ENCODE measurements at regions not wholly inside any gene's neighbourhood (a gene's known extent, or its start where the extent isn't known, plus 50 kb on each side); places are given as distances from the start of the nearest gene placed in this dataset.
A peak's percentile ranks its signal among the peaks of the same experiment; 100 is the strongest.
"Not testable (repeated sequence)": the region's sequence is repeated elsewhere in the genome, so short reads cannot be mapped to it uniquely, and the experiment has no call there.

- peak; percentile 39 for DNase-seq
- H3K36me3 ChIP-seq (ENCODE audit: control insufficient read depth in 1 of 2, insufficient read depth in 2 of 2, low read depth in 1 of 2, low read length in 2 of 2), result no peaks in the 10 kb centered on the region
- H3K27ac ChIP-seq (ENCODE audit: low read length, poor library complexity, severe bottlenecking), result no peak overlapping the region
- H2BK12ac ChIP-seq (ENCODE audit: low read length in 2 of 2), result no peak overlapping the region
- peaks cover 6% of the 10 kb centered on the region for H3K9me3 ChIP-seq (ENCODE audit: control insufficient read depth, low read length)
- H4K8ac ChIP-seq (ENCODE audit: low read length), result no peak overlapping the region
- no peak overlapping the region for H2BK15ac ChIP-seq (ENCODE audit: low read depth, poor library complexity, severe bottlenecking)
- H3K4me3 ChIP-seq (ENCODE audit: insufficient read depth in 1 of 2, low read depth in 1 of 2, low read length in 2 of 2), result no peak overlapping the region
- no peak overlapping the region for H2BK120ac ChIP-seq (ENCODE audit: low read depth, low read length)
- no peaks in the 10 kb centered on the region for H3K27me3 ChIP-seq (ENCODE audit: control insufficient read depth in 1 of 2, insufficient read depth in 1 of 2, low read length in 2 of 2)
- H3K79me1 ChIP-seq (replicated peaks; ENCODE audit: low read length, poor library complexity, severe bottlenecking), result no peaks in the 10 kb centered on the region
- no peak overlapping the region for H3K4me2 ChIP-seq (ENCODE audit: low read length, poor library complexity, severe bottlenecking)
- H2BK5ac ChIP-seq (ENCODE audit: low read depth, low read length, poor library complexity, severe bottlenecking), result no peak overlapping the region
- H2AK5ac ChIP-seq (ENCODE audit: low read length, severe bottlenecking), result no peak overlapping the region
- H3K4ac ChIP-seq (ENCODE audit: low read depth in 1 of 2, low read length in 2 of 2), result no peak overlapping the region
- no peaks in the 10 kb centered on the region for H3K4me1 ChIP-seq (ENCODE audit: control insufficient read depth, insufficient read depth, low read depth, low read length)
- no peak overlapping the region for H3K23ac ChIP-seq (ENCODE audit: low read length in 2 of 2)
- no peak overlapping the region for H3K18ac ChIP-seq (ENCODE audit: low read depth in 1 of 2, low read length in 2 of 2)
- H3K9ac ChIP-seq (ENCODE audit: low read length), result no peak overlapping the region
- 28% methylated on average over 3 of the region's 4 CpGs for WGBS
- H4K91ac ChIP-seq (ENCODE audit: low read length), result no peak overlapping the region
- H2AFZ ChIP-seq (ENCODE audit: low read depth, low read length), result no peak overlapping the region
- H3K14ac ChIP-seq (ENCODE audit: low read length in 2 of 2), result no peak overlapping the region
These were observed 105.8 kb upstream of the TRIM77 start for GRCh38 chr11:89604281-89604680.

DNA sequence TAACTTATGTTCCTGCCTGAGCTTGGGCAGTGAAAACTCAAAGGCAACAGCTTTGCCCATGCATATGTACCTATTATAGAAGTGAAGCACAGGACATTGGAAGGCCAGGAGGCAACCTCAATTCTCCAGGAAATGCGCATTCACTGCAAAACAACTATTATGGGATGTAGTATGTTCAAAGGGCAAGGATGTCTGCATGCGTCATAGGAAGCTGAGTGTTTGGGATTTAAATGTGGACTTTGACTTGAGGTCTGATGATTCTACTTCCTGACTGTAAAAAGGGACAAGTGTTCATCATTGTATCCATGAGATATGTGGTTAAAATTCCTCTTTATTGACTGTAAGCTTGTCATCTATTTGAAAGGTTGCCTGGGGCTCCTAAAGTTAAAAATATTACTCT, 103.3 kb upstream of the TRIM77 start:
- not testable (repeated sequence) for H2BK120ac ChIP-seq (ENCODE audit: low read depth, low read length); H3K4me2 ChIP-seq (ENCODE audit: low read length, poor library complexity, severe bottlenecking); H2AK5ac ChIP-seq (ENCODE audit: low read length, severe bottlenecking); H3K9me3 ChIP-seq (ENCODE audit: control insufficient read depth, low read length); H4K8ac ChIP-seq (ENCODE audit: low read length); H3K4ac ChIP-seq (ENCODE audit: low read depth in 1 of 2, low read length in 2 of 2); H2BK12ac ChIP-seq (ENCODE audit: low read length in 2 of 2); H3K4me1 ChIP-seq (ENCODE audit: control insufficient read depth, insufficient read depth, low read depth, low read length); H3K9ac ChIP-seq (ENCODE audit: low read length); H3K27ac ChIP-seq (ENCODE audit: low read length, poor library complexity, severe bottlenecking); H3K18ac ChIP-seq (ENCODE audit: low read depth in 1 of 2, low read length in 2 of 2); H2AFZ ChIP-seq (ENCODE audit: low read depth, low read length); H4K91ac ChIP-seq (ENCODE audit: low read length); H3K36me3 ChIP-seq (ENCODE audit: control insufficient read depth in 1 of 2, insufficient read depth in 2 of 2, low read depth in 1 of 2, low read length in 2 of 2); H3K14ac ChIP-seq (ENCODE audit: low read length in 2 of 2); H2BK15ac ChIP-seq (ENCODE audit: low read depth, poor library complexity, severe bottlenecking); H3K27me3 ChIP-seq (ENCODE audit: control insufficient read depth in 1 of 2, insufficient read depth in 1 of 2, low read length in 2 of 2); H3K23ac ChIP-seq (ENCODE audit: low read length in 2 of 2); H2BK5ac ChIP-seq (ENCODE audit: low read depth, low read length, poor library complexity, severe bottlenecking); H3K79me1 ChIP-seq (replicated peaks; ENCODE audit: low read length, poor library complexity, severe bottlenecking); H3K4me3 ChIP-seq (ENCODE audit: insufficient read depth in 1 of 2, low read depth in 1 of 2, low read length in 2 of 2)
- DNase-seq, result peak; percentile 53
- WGBS, result 58% methylated on average over 2 of the region's 2 CpGs

GRCh38 chr11:89607497-89607896, 102.6 kb upstream of the TRIM77 start:
- not testable (repeated sequence) for H3K23ac ChIP-seq (ENCODE audit: low read length in 2 of 2); H3K27ac ChIP-seq (ENCODE audit: low read length, poor library complexity, severe bottlenecking); H2AFZ ChIP-seq (ENCODE audit: low read depth, low read length); H4K8ac ChIP-seq (ENCODE audit: low read length); H3K4me1 ChIP-seq (ENCODE audit: control insufficient read depth, insufficient read depth, low read depth, low read length); H3K4ac ChIP-seq (ENCODE audit: low read depth in 1 of 2, low read length in 2 of 2); H3K9me3 ChIP-seq (ENCODE audit: control insufficient read depth, low read length); H3K4me2 ChIP-seq (ENCODE audit: low read length, poor library complexity, severe bottlenecking); H2BK120ac ChIP-seq (ENCODE audit: low read depth, low read length); H3K9ac ChIP-seq (ENCODE audit: low read length); H3K79me1 ChIP-seq (replicated peaks; ENCODE audit: low read length, poor library complexity, severe bottlenecking); H2AK5ac ChIP-seq (ENCODE audit: low read length, severe bottlenecking); H3K4me3 ChIP-seq (ENCODE audit: insufficient read depth in 1 of 2, low read depth in 1 of 2, low read length in 2 of 2); H4K91ac ChIP-seq (ENCODE audit: low read length); H3K14ac ChIP-seq (ENCODE audit: low read length in 2 of 2); DNase-seq; H3K36me3 ChIP-seq (ENCODE audit: control insufficient read depth in 1 of 2, insufficient read depth in 2 of 2, low read depth in 1 of 2, low read length in 2 of 2); H3K18ac ChIP-seq (ENCODE audit: low read depth in 1 of 2, low read length in 2 of 2); H3K27me3 ChIP-seq (ENCODE audit: control insufficient read depth in 1 of 2, insufficient read depth in 1 of 2, low read length in 2 of 2); H2BK15ac ChIP-seq (ENCODE audit: low read depth, poor library complexity, severe bottlenecking); H2BK5ac ChIP-seq (ENCODE audit: low read depth, low read length, poor library complexity, severe bottlenecking); H2BK12ac ChIP-seq (ENCODE audit: low read length in 2 of 2)
- WGBS, result 77% methylated on average over 3 of the region's 7 CpGs

DNA sequence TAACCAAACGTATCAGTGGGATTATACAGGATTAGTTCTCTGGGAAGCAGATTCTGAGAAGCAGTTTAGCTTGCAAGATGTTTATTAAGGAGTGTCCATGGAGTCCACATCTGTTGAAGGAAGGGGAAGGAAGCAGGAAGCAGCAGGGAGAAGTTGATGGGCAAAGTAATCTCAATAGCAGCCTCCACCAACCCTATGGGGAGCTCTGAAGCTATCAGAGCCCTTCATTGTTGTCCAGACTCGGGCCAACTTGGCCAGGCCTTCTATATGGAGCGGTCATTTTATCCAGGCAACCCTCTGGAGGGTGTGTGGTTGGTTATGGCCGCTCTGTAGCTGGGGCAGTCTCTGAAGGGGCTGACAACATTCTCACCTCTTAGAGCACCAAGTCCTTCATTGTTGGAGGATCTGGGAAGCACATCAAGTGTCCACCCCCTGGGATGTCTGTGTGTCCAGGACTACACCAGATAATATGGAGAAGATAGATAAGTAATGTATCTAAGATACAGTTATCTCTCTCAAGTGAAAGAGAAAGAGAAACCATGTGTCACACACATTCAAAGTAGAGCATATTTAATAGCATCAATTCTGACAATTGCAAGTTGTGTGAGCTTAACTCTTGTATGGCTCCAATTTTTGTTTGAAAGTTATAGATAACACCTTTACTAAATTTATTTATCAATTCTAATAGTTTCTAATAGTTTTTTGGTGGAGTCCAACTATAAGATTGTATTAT, 101.7 kb upstream of the TRIM77 start:
- Histone ChIP-seq H3K79me1 (replicated peaks; ENCODE audit: low read length, poor library complexity, severe bottlenecking) (no peaks in the 10 kb centered on the region), H2AFZ (ENCODE audit: low read depth, low read length) (no peak overlapping the region), H3K27me3 (ENCODE audit: control insufficient read depth in 1 of 2, insufficient read depth in 1 of 2, low read length in 2 of 2) (no peaks in the 10 kb centered on the region), H3K4me3 (ENCODE audit: insufficient read depth in 1 of 2, low read depth in 1 of 2, low read length in 2 of 2) (no peak overlapping the region), H3K4ac (ENCODE audit: low read depth in 1 of 2, low read length in 2 of 2) (no peak overlapping the region), H3K23ac (ENCODE audit: low read length in 2 of 2) (no peak overlapping the region), H2BK5ac (ENCODE audit: low read depth, low read length, poor library complexity, severe bottlenecking) (no peak overlapping the region), H3K9me3 (ENCODE audit: control insufficient read depth, low read length) (no peaks in the 10 kb centered on the region), H3K4me2 (ENCODE audit: low read length, poor library complexity, severe bottlenecking) (no peak overlapping the region), H3K27ac (ENCODE audit: low read length, poor library complexity, severe bottlenecking) (no peak overlapping the region), H3K9ac (ENCODE audit: low read length) (no peak overlapping the region), H3K14ac (ENCODE audit: low read length in 2 of 2) (no peak overlapping the region), H2BK12ac (ENCODE audit: low read length in 2 of 2) (no peak overlapping the region), H3K36me3 (ENCODE audit: control insufficient read depth in 1 of 2, insufficient read depth in 2 of 2, low read depth in 1 of 2, low read length in 2 of 2) (no peaks in the 10 kb centered on the region), H3K4me1 (ENCODE audit: control insufficient read depth, insufficient read depth, low read depth, low read length) (no peaks in the 10 kb centered on the region), H2BK120ac (ENCODE audit: low read depth, low read length) (no peak overlapping the region), H4K91ac (ENCODE audit: low read length) (no peak overlapping the region), H2BK15ac (ENCODE audit: low read depth, poor library complexity, severe bottlenecking) (no peak overlapping the region), H4K8ac (ENCODE audit: low read length) (no peak overlapping the region), H2AK5ac (ENCODE audit: low read length, severe bottlenecking) (no peak overlapping the region), H3K18ac (ENCODE audit: low read depth in 1 of 2, low read length in 2 of 2) (no peak overlapping the region)
- WGBS, result 92% methylated on average over 3 of the region's 4 CpGs
- no peak for DNase-seq
